CD14-positive monocyte (primary cell): ENCODE measurements at regions not wholly inside any gene's neighbourhood (a gene's known extent, or its start where the extent isn't known, plus 50 kb on each side); places are given as distances from the start of the nearest gene placed in this dataset.

ENCODE experiments used
- DNase-seq, 3 donors: peaks; one replicate each; pipeline ENCODE4 v3.0.0-alpha.2; 2011 to 2022
- H2AFZ ChIP-seq: 2 replicates; pipeline ENCODE4 v1.6.0; 2012; ENCODE audit warnings: mild to moderate bottlenecking, low read depth, low read length, inconsistent platforms; ENCODE audit not compliant: insufficient read depth, poor library complexity, severe bottlenecking
- H3K27ac ChIP-seq, 2 donors: 1 replicate in 1 of 2; 2 replicates in 1 of 2; pipeline ENCODE4 v1.5.1; 2012 to 2013; ENCODE audit warnings: low read length in 2 of 2, control low read depth in 1 of 2, inconsistent platforms in 1 of 2, low read depth in 1 of 2, mild to moderate bottlenecking in 1 of 2
- H3K27me3 ChIP-seq, 2 donors: one replicate each; pipeline versions ENCODE4 v1.6.0 to v1.6.1; 2011 to 2013; ENCODE audit warnings: low read length in 2 of 2; ENCODE audit not compliant: control insufficient read depth in 2 of 2, insufficient read depth in 2 of 2
- H3K36me3 ChIP-seq, 2 donors: replicated peaks in 1 of 2; 1 replicate in 1 of 2; 2 replicates in 1 of 2; pipeline versions ENCODE4 v1.5.1 to v1.6.1; 2012 to 2013; ENCODE audit warnings: low read length in 2 of 2, control low read depth in 1 of 2, inconsistent platforms in 1 of 2, mild to moderate bottlenecking in 1 of 2; ENCODE audit not compliant: insufficient read depth in 2 of 2, control insufficient read depth in 1 of 2
- H3K4me1 ChIP-seq, 2 donors: 1 replicate in 1 of 2; 2 replicates in 1 of 2; pipeline versions ENCODE4 v1.5.1 to v1.6.1; 2012 to 2013; ENCODE audit warnings: low read length in 2 of 2, control low read depth in 1 of 2, inconsistent platforms in 1 of 2, mild to moderate bottlenecking in 1 of 2, moderate library complexity in 1 of 2; ENCODE audit not compliant: insufficient read depth in 2 of 2, control insufficient read depth in 1 of 2
- H3K4me2 ChIP-seq: replicated peaks from 2 replicates; pipeline ENCODE3; 2012; ENCODE audit warnings: low read length, moderate library complexity, mild to moderate bottlenecking; ENCODE audit not compliant: poor library complexity, severe bottlenecking; ENCODE audit errors: extremely low read depth
- H3K4me3 ChIP-seq, 3 experiments: fragments of 200-600 bp in 1 of 3; sonication (generic) in 1 of 3; replicated peaks in 1 of 3; 1 replicate in 2 of 3; 2 replicates in 1 of 3; pipeline ENCODE4 v1.5.1; 2011 to 2013; ENCODE audit warnings: low read length in 3 of 3, mild to moderate bottlenecking in 3 of 3, control low read depth in 2 of 3, low read depth in 2 of 3, inconsistent platforms in 1 of 3, moderate library complexity in 1 of 3
- H3K79me2 ChIP-seq: 2 replicates; pipeline ENCODE4 v1.6.0; 2012; ENCODE audit warnings: mild to moderate bottlenecking, control low read depth, inconsistent platforms, low read length, moderate library complexity; ENCODE audit not compliant: insufficient read depth
- H3K9ac ChIP-seq: 2 replicates; pipeline ENCODE4 v1.6.0; 2017; ENCODE audit warnings: low read length, mild to moderate bottlenecking; ENCODE audit not compliant: insufficient read depth, poor library complexity, severe bottlenecking
- H3K9me3 ChIP-seq, 2 donors: replicated peaks in 1 of 2; 1 replicate in 1 of 2; 2 replicates in 1 of 2; pipeline versions ENCODE4 v1.5.1 to v1.6.1; 2012 to 2013; ENCODE audit warnings: low read length in 2 of 2, control low read depth in 1 of 2; ENCODE audit not compliant: control insufficient read depth in 1 of 2, insufficient read depth in 1 of 2
- H4K20me1 ChIP-seq: 2 replicates; pipeline ENCODE4 v1.6.0; 2012; ENCODE audit warnings: mild to moderate bottlenecking, low read length, control low read depth, moderate library complexity; ENCODE audit not compliant: insufficient read depth
- H3K27ac Mint-ChIP-seq, 7 donors: one replicate each; pipeline ENCODE4 v1.8.0; 2020; ENCODE audit warnings: mild to moderate bottlenecking in 7 of 7, mixed read lengths in 7 of 7, moderate library complexity in 6 of 7, inconsistent platforms in 2 of 7
- H3K27me3 Mint-ChIP-seq, 3 donors: one replicate each; pipeline ENCODE4 v1.8.0; 2021 to 2022; ENCODE audit warnings: low read depth in 3 of 3, mild to moderate bottlenecking in 3 of 3, mixed read lengths in 3 of 3, moderate library complexity in 3 of 3, inconsistent platforms in 1 of 3
- H3K36me3 Mint-ChIP-seq, 2 donors: one replicate each; pipeline ENCODE4 v1.8.0; 2020; ENCODE audit warnings: mixed read lengths in 2 of 2, inconsistent platforms in 1 of 2, mild to moderate bottlenecking in 1 of 2
- H3K4me1 Mint-ChIP-seq: one replicate; pipeline ENCODE4 v1.8.0; 2020; ENCODE audit warnings: mild to moderate bottlenecking, mixed read lengths
- H3K4me3 Mint-ChIP-seq, 2 donors: one replicate each; pipeline ENCODE4 v1.8.0; 2020; ENCODE audit warnings: mild to moderate bottlenecking in 2 of 2, mixed read lengths in 2 of 2, moderate library complexity in 1 of 2
- H3K9me3 Mint-ChIP-seq, 7 donors: one replicate each; pipeline ENCODE4 v1.8.0; 2020 to 2022; ENCODE audit warnings: mixed read lengths in 7 of 7, mild to moderate bottlenecking in 6 of 7, moderate library complexity in 6 of 7, inconsistent platforms in 2 of 7
- WGBS: methylation state at CpG from one replicate; pipeline ENCODE4 v1.1.5; 2013; ENCODE audit warnings: missing lambda C conversion rate; ENCODE audit not compliant: insufficient coverage; 5-methylcytosine and 5-hydroxymethylcytosine counted together
- intact Hi-C, 2 donors: fragments of 100-400 bp; cut with micrococcal nuclease; formaldehyde crosslinking; loops; one replicate each; pipeline versions ENCODE4 v1.15.0 to v1.15.1; 2023
- TF ChIP-seq, protein P1 (sequence below): fragments of 200-600 bp; IDR thresholded peaks from one replicate; pipeline ENCODE4 v1.8.0; 2022; ENCODE audit warnings: antibody characterized with exemption, mild to moderate bottlenecking

DNA sequence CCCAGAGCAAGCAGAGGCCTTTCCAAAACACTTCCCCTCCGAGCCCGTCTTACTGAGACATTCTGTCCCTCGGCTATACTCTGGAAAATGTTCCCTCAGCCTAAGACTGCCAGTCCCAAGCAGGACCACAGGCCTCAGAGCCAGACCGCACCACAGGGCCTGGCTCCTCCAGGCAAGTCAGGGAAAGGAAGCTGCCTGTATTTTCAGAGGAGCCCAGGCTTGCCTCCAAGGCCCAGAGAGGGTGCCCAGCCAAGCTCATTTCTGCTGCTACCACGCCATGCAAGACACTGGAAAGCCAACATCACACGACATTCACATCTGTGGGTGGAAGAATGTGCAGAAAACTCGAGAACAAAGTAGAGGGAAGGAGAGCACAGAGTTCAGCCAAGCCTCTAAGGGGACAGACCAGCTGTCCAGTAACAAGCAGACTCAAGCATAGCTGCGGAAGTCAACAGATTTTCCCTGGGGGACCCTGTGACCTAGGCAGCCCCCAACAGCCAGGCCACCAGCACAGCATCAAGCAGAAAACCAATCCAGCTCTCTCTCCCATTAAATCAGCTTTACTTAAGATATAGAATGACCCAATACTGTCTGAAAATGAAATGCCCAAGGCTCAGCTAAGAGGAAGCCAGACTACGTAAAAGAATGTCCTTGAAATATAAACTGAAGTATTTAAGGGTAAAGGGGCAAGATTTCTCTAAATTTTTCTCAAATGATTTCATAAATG, 123.9 kb downstream of the ZFP36L2 start:
- no peak overlapping the region for H3K4me3 ChIP-seq
- H3K79me2 ChIP-seq = no peaks in the 10 kb centered on the region
- H3K27me3 ChIP-seq = no peaks in the 10 kb centered on the region
- Mint-ChIP-seq H3K27me3 (peaks cover 0 to 2% (median 0%) of the 10 kb centered on the region in 3 donors), H3K36me3 (peaks cover 5 to 11% of the 10 kb centered on the region in 2 donors), H3K4me3 (no peak overlapping the region), H3K27ac (peak overlapping the region in 2 of 7 donors; percentile 8 to 56), H3K4me1 (peaks cover 83% of the 10 kb centered on the region), H3K9me3 (peaks cover 0 to 7% (median 0%) of the 10 kb centered on the region in 7 donors)
- TF ChIP-seq, protein P1, sequence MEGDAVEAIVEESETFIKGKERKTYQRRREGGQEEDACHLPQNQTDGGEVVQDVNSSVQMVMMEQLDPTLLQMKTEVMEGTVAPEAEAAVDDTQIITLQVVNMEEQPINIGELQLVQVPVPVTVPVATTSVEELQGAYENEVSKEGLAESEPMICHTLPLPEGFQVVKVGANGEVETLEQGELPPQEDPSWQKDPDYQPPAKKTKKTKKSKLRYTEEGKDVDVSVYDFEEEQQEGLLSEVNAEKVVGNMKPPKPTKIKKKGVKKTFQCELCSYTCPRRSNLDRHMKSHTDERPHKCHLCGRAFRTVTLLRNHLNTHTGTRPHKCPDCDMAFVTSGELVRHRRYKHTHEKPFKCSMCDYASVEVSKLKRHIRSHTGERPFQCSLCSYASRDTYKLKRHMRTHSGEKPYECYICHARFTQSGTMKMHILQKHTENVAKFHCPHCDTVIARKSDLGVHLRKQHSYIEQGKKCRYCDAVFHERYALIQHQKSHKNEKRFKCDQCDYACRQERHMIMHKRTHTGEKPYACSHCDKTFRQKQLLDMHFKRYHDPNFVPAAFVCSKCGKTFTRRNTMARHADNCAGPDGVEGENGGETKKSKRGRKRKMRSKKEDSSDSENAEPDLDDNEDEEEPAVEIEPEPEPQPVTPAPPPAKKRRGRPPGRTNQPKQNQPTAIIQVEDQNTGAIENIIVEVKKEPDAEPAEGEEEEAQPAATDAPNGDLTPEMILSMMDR = no peak
- H3K9ac ChIP-seq = no peak overlapping the region
- H3K36me3 ChIP-seq = no peaks in the 10 kb centered on the region
- intact Hi-C loops = loop anchor here in 1 of 2 donors (10.0 kb wide), 2 partner anchors 138 to 288 kb away; no protein-coding TSS in a partner anchor
- peaks cover 82 to 93% of the 10 kb centered on the region in 2 donors for H3K4me1 ChIP-seq
- no peaks in the 10 kb centered on the region for H4K20me1 ChIP-seq
- no peaks in the 10 kb centered on the region for H3K9me3 ChIP-seq
- peak overlapping the region in 1 of 2 donors; percentile 32 for H3K27ac ChIP-seq
- DNase-seq = no peak
- no peak overlapping the region for H3K4me2 ChIP-seq
- 86% methylated on average over 7 of the region's 9 CpGs for WGBS
- H2AFZ ChIP-seq = peak overlapping the region; percentile 51

DNA sequence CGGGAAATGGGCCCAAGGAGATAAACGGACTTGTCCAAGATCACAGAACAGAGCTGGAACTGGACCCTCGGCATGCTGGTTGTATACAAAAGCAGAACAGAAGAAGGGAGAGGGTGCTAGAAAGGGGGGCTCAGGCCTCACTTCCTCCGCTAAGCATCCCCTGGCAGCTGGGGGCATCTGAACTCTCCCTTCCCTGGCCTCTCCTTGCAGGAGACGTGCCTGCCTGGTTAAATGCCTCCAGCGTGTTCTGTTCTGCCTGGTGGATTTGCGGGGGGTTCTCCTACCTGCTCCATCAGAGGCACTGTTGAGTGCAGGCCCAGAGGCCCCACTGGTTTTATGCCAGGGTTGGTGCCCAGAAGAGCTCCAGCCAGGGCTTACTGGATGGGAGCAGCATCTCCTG, 124.7 kb downstream of the ZFP36L2 start:
- peak overlapping the region in 1 of 7 donors; percentile 40 for H3K27ac Mint-ChIP-seq
- intact Hi-C loops = loop anchor here in 1 of 2 donors (10.0 kb wide), 2 partner anchors 137 to 287 kb away; no protein-coding TSS in a partner anchor
- H3K4me1 Mint-ChIP-seq = peaks cover 83% of the 10 kb centered on the region

More for the DNA sequence above, 124.7 kb downstream of the ZFP36L2 start:
- H3K4me2 ChIP-seq = no peak overlapping the region
- no peaks in the 10 kb centered on the region for H4K20me1 ChIP-seq
- no peaks in the 10 kb centered on the region for H3K79me2 ChIP-seq
- H3K9me3 Mint-ChIP-seq = peaks cover 0 to 4% (median 0%) of the 10 kb centered on the region in 7 donors
- WGBS = 87% methylated on average over 6 of the region's 7 CpGs
- no peaks in the 10 kb centered on the region for H3K36me3 ChIP-seq
- no peak overlapping the region for H3K27ac ChIP-seq
- no peaks in the 10 kb centered on the region for H3K27me3 ChIP-seq
- no peak overlapping the region for H3K9ac ChIP-seq
- H2AFZ ChIP-seq = peak overlapping the region; percentile 51
- H3K36me3 Mint-ChIP-seq = peaks cover 5 to 11% of the 10 kb centered on the region in 2 donors
- peaks cover 0 to 2% (median 0%) of the 10 kb centered on the region in 3 donors for H3K27me3 Mint-ChIP-seq
- DNase-seq = no peak
- no peak overlapping the region for H3K4me3 Mint-ChIP-seq
- H3K4me1 ChIP-seq = peaks cover 82 to 93% of the 10 kb centered on the region in 2 donors
- TF ChIP-seq, protein P1 = no peak
- no peaks in the 10 kb centered on the region for H3K9me3 ChIP-seq
- H3K4me3 ChIP-seq = no peak overlapping the region
